ENCODE measurements at regions not wholly inside any gene's neighbourhood (a gene's known extent, or its start where the extent isn't known, plus 50 kb on each side); places are given as distances from the start of the nearest gene placed in this dataset.
"Not testable (repeated sequence)": the region's sequence is repeated elsewhere in the genome, so short reads cannot be mapped to it uniquely, and the experiment has no call there.

DNA sequence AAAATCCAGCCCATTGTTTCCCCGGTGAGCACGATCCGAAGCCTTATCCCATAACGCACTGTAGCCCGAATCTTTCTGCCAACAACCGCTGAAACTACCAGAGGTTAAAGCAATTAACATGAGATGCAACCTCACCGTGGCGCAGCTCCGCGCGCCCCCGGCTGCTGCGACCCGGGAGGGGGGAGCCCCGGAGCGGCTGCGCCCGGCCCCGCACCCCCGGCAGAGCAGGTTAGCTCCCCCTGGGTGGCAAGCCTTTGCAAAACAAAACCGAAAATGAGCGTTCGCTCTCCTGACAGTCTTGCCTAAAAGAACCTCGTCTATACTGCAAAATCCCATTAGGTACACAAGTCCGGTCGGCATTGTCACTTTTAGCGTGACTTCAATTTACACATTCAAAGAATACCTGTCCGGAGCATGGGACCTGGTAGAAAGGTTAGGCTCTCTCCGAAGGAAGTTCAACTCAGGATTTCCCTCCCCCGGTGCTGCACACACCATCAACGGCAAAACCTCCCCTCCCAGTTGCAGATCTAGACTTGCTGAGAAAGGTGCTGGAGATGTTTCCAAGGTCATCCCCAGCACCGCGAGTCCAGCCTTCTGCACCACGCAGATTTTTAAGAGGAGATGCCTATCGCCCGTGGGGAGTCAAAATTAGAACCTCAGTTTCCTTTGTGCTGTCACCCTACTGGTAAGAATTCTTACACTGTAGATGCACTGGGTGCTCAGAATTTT, 107.5 kb downstream of the ZNF281 start:
- Histone ChIP-seq H3K36me3 (ENCODE audit: control insufficient read depth, insufficient read depth, low read length) (no peaks in the 10 kb centered on the region), H3K27me3 (ENCODE audit: control insufficient read depth, insufficient read depth, low read length) (peaks cover 44% of the 10 kb centered on the region), H3K9me3 (ENCODE audit: control insufficient read depth, insufficient read depth, low read depth, low read length) (no peaks in the 10 kb centered on the region), H3K27ac (ENCODE audit: low read depth, low read length) (no peak overlapping the region), H3K9ac (ENCODE audit: low read length) (peak overlapping the region; percentile 4), H3K4me3 (ENCODE audit: low read depth, low read length) (peak overlapping the region; percentile 70), H3K4me1 (ENCODE audit: control insufficient read depth, insufficient read depth, low read length) (peaks cover 5% of the 10 kb centered on the region; the same call in 1 of the 2 replicates)

DNA sequence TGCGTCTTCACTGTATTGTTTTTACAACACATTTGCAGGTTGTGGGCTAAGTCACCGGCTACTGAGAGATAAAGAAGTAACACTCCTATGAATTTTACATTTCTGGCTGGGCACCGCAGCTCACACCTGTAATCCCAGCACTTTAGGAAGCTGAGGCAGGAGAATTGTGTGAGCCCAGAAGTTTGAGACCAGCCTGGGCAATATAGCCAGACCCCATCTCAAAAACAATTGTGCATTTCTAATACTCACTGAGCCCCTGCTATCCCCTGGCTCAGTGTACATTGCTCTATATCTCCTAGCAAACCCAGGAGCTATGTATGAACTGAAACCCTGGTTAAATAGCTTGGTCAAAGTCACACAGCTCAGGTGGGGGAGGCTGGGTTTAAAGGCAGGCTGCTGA, 108.7 kb downstream of the ZNF281 start:
- H3K4me3 ChIP-seq (ENCODE audit: low read depth, low read length), result no peak overlapping the region
- no peak overlapping the region for H3K9ac ChIP-seq (ENCODE audit: low read length)
- H3K9me3 ChIP-seq (ENCODE audit: control insufficient read depth, insufficient read depth, low read depth, low read length), result no peaks in the 10 kb centered on the region
- H3K27ac ChIP-seq (ENCODE audit: low read depth, low read length), result no peak overlapping the region
- H3K36me3 ChIP-seq (ENCODE audit: control insufficient read depth, insufficient read depth, low read length), result no peaks in the 10 kb centered on the region
- H3K4me1 ChIP-seq (ENCODE audit: control insufficient read depth, insufficient read depth, low read length), result peaks cover 3% of the 10 kb centered on the region; the same call in 1 of the 2 replicates
- H3K27me3 ChIP-seq (ENCODE audit: control insufficient read depth, insufficient read depth, low read length), result peaks cover 44% of the 10 kb centered on the region

DNA sequence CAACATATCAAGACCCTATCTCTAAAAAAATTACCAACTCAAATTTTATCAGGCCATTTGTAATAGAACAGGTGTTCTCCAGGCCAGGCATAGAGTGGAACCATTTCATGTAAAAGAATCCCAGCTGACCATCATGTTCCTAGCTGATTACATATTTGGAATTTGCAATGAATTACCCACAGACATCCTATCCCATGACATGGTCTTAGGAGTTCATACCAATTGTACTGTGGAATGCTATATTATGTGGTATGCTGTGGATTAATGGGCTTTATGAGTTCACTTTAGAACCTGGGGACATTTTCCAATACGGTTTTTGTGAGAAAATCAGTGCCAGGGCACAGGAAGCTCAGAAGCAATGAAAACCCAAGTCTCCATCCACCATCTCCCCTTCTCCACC, 110.3 kb downstream of the ZNF281 start:
- H3K4me3 ChIP-seq (ENCODE audit: low read depth, low read length), result no peak overlapping the region
- H3K9me3 ChIP-seq (ENCODE audit: control insufficient read depth, insufficient read depth, low read depth, low read length), result no peaks in the 10 kb centered on the region
- peaks cover 44% of the 10 kb centered on the region for H3K27me3 ChIP-seq (ENCODE audit: control insufficient read depth, insufficient read depth, low read length)
- H3K36me3 ChIP-seq (ENCODE audit: control insufficient read depth, insufficient read depth, low read length), result no peaks in the 10 kb centered on the region
- H3K27ac ChIP-seq (ENCODE audit: low read depth, low read length), result no peak overlapping the region
- peaks cover 3% of the 10 kb centered on the region; the same call in 1 of the 2 replicates for H3K4me1 ChIP-seq (ENCODE audit: control insufficient read depth, insufficient read depth, low read length)
- no peak overlapping the region for H3K9ac ChIP-seq (ENCODE audit: low read length)

DNA sequence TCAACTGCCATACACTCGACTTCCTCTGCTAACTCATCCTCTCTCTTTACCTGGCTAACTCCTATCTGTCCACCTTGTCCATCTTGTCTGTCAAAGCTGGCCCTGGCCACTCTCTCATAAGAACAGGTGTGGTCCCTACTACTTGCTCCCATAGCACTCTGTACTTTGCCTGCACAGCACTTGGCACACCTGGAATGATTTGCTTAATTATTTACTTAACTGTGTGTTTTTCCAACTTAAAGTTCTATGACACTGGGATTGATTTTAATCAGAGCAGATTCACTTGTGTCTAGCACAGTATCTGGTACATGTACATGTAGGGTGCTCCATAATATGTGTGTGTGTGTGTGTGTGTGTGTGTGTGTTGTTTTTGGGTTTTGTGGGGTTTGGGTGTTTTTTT, 111.6 kb downstream of the ZNF281 start:
- Histone ChIP-seq H3K4me3 (ENCODE audit: low read depth, low read length) (no peak overlapping the region), H3K36me3 (ENCODE audit: control insufficient read depth, insufficient read depth, low read length) (no peaks in the 10 kb centered on the region), H3K9me3 (ENCODE audit: control insufficient read depth, insufficient read depth, low read depth, low read length) (no peaks in the 10 kb centered on the region), H3K27ac (ENCODE audit: low read depth, low read length) (no peak overlapping the region), H3K27me3 (ENCODE audit: control insufficient read depth, insufficient read depth, low read length) (peaks cover 38% of the 10 kb centered on the region), H3K4me1 (ENCODE audit: control insufficient read depth, insufficient read depth, low read length) (0 out of 2 replicates have a peak, but pooled peaks cover 3% of the 10 kb centered on the region), H3K9ac (ENCODE audit: low read length) (no peak overlapping the region)

DNA sequence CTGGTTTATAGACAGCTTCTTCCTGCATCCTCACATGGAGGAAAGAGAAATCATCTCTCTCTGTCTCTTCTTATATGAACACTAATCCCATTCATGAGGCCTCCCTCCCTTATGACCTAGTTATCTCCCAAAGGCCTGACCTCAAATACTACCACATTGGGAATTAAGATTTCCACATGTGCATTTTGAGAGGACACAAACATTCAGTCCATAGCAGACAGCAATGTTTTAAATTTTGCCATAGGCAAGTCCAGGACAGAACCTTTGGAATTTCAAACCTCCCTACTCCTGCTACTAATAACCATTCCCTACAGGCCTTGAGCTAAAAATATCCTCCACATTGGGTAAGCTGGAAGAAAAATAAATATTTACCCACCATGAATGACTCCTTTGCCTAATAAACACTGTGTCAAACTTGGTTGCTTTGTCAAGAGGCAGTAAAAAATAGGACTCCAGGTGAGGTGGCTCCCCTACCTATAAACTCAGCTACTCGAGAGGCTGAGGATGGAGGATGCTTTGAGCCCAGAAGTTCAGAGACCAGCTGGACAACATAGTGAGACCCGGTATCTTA, 113.7 kb downstream of the ZNF281 start:
- no peaks in the 10 kb centered on the region for H3K9me3 ChIP-seq (ENCODE audit: control insufficient read depth, insufficient read depth, low read depth, low read length)
- no peak overlapping the region for H3K9ac ChIP-seq (ENCODE audit: low read length)
- no peaks in the 10 kb centered on the region for H3K36me3 ChIP-seq (ENCODE audit: control insufficient read depth, insufficient read depth, low read length)
- peaks cover 18% of the 10 kb centered on the region for H3K27me3 ChIP-seq (ENCODE audit: control insufficient read depth, insufficient read depth, low read length)
- no peaks in the 10 kb centered on the region for H3K4me1 ChIP-seq (ENCODE audit: control insufficient read depth, insufficient read depth, low read length)
- H3K27ac ChIP-seq (ENCODE audit: low read depth, low read length), result no peak overlapping the region
- no peak overlapping the region for H3K4me3 ChIP-seq (ENCODE audit: low read depth, low read length)

DNA sequence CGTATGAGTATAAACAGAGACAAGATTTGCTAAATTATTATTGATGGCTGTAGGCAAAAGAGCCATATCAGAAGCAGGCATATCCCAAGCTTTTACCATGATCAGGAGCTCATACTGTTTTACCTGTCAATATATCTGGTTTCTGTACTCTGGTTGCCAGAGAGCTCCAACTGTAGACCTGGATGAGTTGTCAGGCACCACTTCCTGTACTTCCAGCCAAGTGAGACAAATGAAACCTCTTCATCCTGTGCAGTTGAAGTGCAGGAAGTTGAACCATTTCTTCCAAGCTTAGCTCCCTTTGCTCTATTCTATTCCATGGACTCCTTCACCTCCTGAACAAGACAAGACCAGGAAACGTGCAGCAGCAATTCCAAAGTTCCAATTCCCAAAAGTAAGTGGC, 115.6 kb downstream of the ZNF281 start:
- Histone ChIP-seq H3K4me1 (ENCODE audit: control insufficient read depth, insufficient read depth, low read length) (peaks cover 9% of the 10 kb centered on the region), H3K27me3 (ENCODE audit: control insufficient read depth, insufficient read depth, low read length) (peaks cover 10% of the 10 kb centered on the region; the same call in 1 of the 2 replicates), H3K9me3 (ENCODE audit: control insufficient read depth, insufficient read depth, low read depth, low read length) (no peaks in the 10 kb centered on the region), H3K36me3 (ENCODE audit: control insufficient read depth, insufficient read depth, low read length) (no peaks in the 10 kb centered on the region), H3K27ac (ENCODE audit: low read depth, low read length) (no peak overlapping the region), H3K4me3 (ENCODE audit: low read depth, low read length) (no peak overlapping the region), H3K9ac (ENCODE audit: low read length) (no peak overlapping the region)

DNA sequence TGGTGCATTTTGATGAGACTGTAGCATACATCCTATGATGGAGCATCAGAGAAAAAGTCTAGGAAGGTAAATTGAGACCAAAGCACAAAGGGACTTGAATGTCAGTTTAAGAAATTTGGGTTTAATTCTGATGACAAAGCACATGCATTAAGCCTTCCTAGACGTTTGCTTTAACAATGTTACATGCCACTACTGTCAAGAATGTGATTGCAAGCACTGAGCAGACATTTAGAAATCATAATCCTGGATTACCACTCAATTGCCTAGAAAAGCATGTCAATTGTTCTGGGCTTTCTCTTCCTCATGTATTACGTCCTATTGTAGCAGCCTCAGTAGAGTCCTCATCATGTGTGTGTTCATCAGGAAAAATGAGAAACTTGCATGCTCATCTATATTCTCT, 117.1 kb downstream of the ZNF281 start:
- no peaks in the 10 kb centered on the region for H3K36me3 ChIP-seq (ENCODE audit: control insufficient read depth, insufficient read depth, low read length)
- peaks cover 9% of the 10 kb centered on the region for H3K4me1 ChIP-seq (ENCODE audit: control insufficient read depth, insufficient read depth, low read length)
- H3K9me3 ChIP-seq (ENCODE audit: control insufficient read depth, insufficient read depth, low read depth, low read length), result no peaks in the 10 kb centered on the region
- no peak overlapping the region for H3K9ac ChIP-seq (ENCODE audit: low read length)
- no peak overlapping the region for H3K4me3 ChIP-seq (ENCODE audit: low read depth, low read length)
- H3K27me3 ChIP-seq (ENCODE audit: control insufficient read depth, insufficient read depth, low read length), result peaks cover 18% of the 10 kb centered on the region
- no peak overlapping the region for H3K27ac ChIP-seq (ENCODE audit: low read depth, low read length)

DNA sequence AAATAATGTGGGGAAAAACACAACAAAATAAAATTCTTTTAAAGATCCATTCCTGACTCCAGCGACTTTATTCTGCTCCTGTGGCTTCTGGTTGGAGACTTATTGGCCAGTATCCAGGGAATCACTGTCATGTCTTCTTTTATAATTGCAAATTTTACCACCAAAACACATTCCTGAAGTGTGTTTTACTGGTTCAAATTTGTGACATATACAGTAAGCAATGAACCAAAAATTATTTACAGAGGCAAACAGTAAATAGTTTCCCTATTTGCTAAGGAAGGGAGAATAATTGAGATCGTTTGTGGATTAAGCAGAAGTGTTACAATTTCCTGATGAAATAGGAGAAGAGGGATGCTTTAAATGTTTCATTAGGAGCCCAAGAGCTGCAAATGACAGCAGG, 118.7 kb downstream of the ZNF281 start:
- no peaks in the 10 kb centered on the region for H3K36me3 ChIP-seq (ENCODE audit: control insufficient read depth, insufficient read depth, low read length)
- no peak overlapping the region for H3K4me3 ChIP-seq (ENCODE audit: low read depth, low read length)
- no peak overlapping the region for H3K27ac ChIP-seq (ENCODE audit: low read depth, low read length)
- peaks cover 25% of the 10 kb centered on the region for H3K27me3 ChIP-seq (ENCODE audit: control insufficient read depth, insufficient read depth, low read length)
- peaks cover 9% of the 10 kb centered on the region for H3K4me1 ChIP-seq (ENCODE audit: control insufficient read depth, insufficient read depth, low read length)
- no peak overlapping the region for H3K9ac ChIP-seq (ENCODE audit: low read length)
- H3K9me3 ChIP-seq (ENCODE audit: control insufficient read depth, insufficient read depth, low read depth, low read length), result no peaks in the 10 kb centered on the region

DNA sequence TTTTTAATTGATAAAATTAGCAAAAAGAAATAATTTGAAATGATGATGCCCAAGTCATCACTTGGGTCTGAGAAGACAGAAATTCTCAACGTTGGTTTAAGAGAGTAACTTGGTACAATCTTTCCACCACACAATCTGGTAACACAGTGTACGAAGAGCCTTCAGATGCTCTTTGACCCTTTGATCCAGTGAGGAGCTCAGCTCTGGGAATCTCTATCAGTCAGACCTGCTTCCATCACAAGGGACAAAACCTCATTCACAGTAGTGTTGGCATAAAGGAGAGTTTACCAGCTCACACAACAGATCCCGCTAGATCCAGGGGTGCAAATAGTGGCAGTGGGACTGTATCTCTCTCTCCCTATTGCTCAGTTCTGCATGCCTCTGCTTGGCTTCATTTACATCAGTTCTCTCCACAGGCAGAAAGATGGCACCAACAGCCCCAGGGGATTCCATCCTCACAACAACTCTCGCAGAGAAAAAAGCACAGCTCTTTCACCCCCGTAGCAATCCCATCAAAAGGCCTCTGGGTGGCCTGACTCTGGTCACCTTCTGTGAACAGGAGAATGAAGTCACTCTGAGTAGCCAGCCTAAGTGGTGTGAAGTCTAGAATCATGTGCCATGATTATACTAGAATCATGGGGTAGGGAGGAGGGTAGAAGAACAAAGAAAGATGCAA, 119.7 kb downstream of the ZNF281 start:
- peaks cover 9% of the 10 kb centered on the region for H3K4me1 ChIP-seq (ENCODE audit: control insufficient read depth, insufficient read depth, low read length)
- H3K27ac ChIP-seq (ENCODE audit: low read depth, low read length), result no peak overlapping the region
- H3K9me3 ChIP-seq (ENCODE audit: control insufficient read depth, insufficient read depth, low read depth, low read length), result no peaks in the 10 kb centered on the region

DNA sequence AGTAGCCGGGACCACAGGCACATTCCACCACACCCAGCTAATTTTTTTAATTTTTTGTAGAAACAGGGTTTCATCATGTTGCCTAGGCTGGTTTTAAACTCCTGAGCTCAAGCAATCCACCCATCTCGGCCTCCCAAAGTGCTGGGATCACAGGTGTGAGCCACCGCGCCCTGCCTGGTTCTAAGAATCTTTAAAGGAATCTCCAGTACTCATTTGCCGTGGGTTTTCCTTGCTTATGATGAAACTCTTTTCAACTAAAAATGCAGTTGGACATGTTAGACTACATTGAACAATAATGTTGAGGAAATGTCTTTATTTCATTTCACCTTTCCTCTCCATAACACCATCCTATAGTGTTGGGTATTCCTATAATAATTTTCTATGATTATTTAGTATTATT, 121.6 kb downstream of the ZNF281 start:
- Histone ChIP-seq H3K4me1 (ENCODE audit: control insufficient read depth, insufficient read depth, low read length) (peaks cover 9% of the 10 kb centered on the region), H3K27me3 (ENCODE audit: control insufficient read depth, insufficient read depth, low read length) (peaks cover 25% of the 10 kb centered on the region), H3K4me3 (ENCODE audit: low read depth, low read length) (no peak overlapping the region), H3K9ac (ENCODE audit: low read length) (no peak overlapping the region), H3K27ac (ENCODE audit: low read depth, low read length) (no peak overlapping the region), H3K36me3 (ENCODE audit: control insufficient read depth, insufficient read depth, low read length) (no peaks in the 10 kb centered on the region), H3K9me3 (ENCODE audit: control insufficient read depth, insufficient read depth, low read depth, low read length) (no peaks in the 10 kb centered on the region)

More for the DNA sequence above, 119.7 kb downstream of the ZNF281 start:
- H3K4me3 ChIP-seq (ENCODE audit: low read depth, low read length), result no peak overlapping the region
- H3K36me3 ChIP-seq (ENCODE audit: control insufficient read depth, insufficient read depth, low read length), result no peaks in the 10 kb centered on the region
- H3K9ac ChIP-seq (ENCODE audit: low read length), result no peak overlapping the region
- H3K27me3 ChIP-seq (ENCODE audit: control insufficient read depth, insufficient read depth, low read length), result peaks cover 25% of the 10 kb centered on the region

DNA sequence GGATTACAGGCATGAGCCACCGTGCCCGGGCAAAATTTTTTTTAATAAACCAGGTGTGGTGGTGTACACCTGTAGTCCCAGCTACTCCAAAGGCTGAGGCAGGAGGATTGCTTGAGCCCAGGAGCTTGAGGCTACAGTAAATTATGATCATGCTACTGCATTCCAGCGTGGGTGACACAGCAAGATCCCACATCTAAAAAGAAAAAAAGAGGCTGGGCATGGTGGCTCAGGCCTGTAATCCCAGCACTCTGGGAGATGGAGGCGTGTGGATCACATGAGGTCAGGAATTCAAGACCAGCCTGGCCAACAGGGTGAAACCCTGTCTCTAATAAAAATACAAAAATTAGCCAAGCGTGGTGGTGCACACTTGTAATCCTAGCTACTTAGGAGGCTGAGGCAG, 125.6 kb downstream of the ZNF281 start:
- H3K4me3 ChIP-seq (ENCODE audit: low read depth, low read length); H3K27ac ChIP-seq (ENCODE audit: low read depth, low read length); H3K36me3 ChIP-seq (ENCODE audit: control insufficient read depth, insufficient read depth, low read length); H3K9ac ChIP-seq (ENCODE audit: low read length); H3K4me1 ChIP-seq (ENCODE audit: control insufficient read depth, insufficient read depth, low read length); H3K9me3 ChIP-seq (ENCODE audit: control insufficient read depth, insufficient read depth, low read depth, low read length): not testable (repeated sequence)
- H3K27me3 ChIP-seq (ENCODE audit: control insufficient read depth, insufficient read depth, low read length), result peaks cover 16% of the 10 kb centered on the region

Data from HUES6 (cell line).